Hepatocyte (in vitro differentiated cells): ENCODE measurements at regions not wholly inside any gene's neighbourhood (a gene's known extent, or its start where the extent isn't known, plus 50 kb on each side); places are given as distances from the start of the nearest gene placed in this dataset.

Source experiments
- DNase-seq: peaks from one replicate; pipeline ENCODE4 v3.0.0-alpha.2; 2016; ENCODE audit warnings: low spot score
- H2AFZ ChIP-seq: fragments of 200-600 bp; sonication (generic); 2 replicates; pipeline ENCODE4 v1.6.0; 2016; ENCODE audit warnings: antibody characterized with exemption, mild to moderate bottlenecking
- H3K27ac ChIP-seq: fragments of 200-600 bp; sonication (generic); 2 replicates; pipeline ENCODE4 v1.5.1; 2016; ENCODE audit warnings: mild to moderate bottlenecking
- H3K27me3 ChIP-seq: fragments of 200-600 bp; sonication (generic); 2 replicates; pipeline ENCODE4 v1.6.1; 2016
- H3K36me3 ChIP-seq: fragments of 200-600 bp; sonication (generic); replicated peaks from 2 replicates; pipeline ENCODE4 v1.5.1; 2016; ENCODE audit warnings: low read depth; ENCODE audit not compliant: insufficient read depth
- H3K4me1 ChIP-seq: fragments of 200-600 bp; sonication (generic); 2 replicates; pipeline ENCODE4 v1.5.1; 2016; ENCODE audit warnings: mild to moderate bottlenecking, moderate library complexity; ENCODE audit not compliant: insufficient read depth
- H3K4me2 ChIP-seq: fragments of 200-600 bp; sonication (generic); 2 replicates; pipeline ENCODE4 v1.6.0; 2016
- H3K4me3 ChIP-seq: fragments of 200-600 bp; sonication (generic); 2 replicates; pipeline ENCODE4 v1.5.1; 2016; ENCODE audit warnings: mild to moderate bottlenecking
- H3K79me2 ChIP-seq: fragments of 200-600 bp; sonication (generic); 2 replicates; pipeline ENCODE4 v1.6.0; 2017; ENCODE audit warnings: mild to moderate bottlenecking
- H3K9me2 ChIP-seq: fragments of 200-600 bp; sonication (generic); replicated peaks from 2 replicates; pipeline ENCODE4 v1.6.0; 2017; ENCODE audit warnings: mild to moderate bottlenecking; ENCODE audit not compliant: insufficient read depth
- H3K9me3 ChIP-seq: fragments of 200-600 bp; sonication (generic); 2 replicates; pipeline ENCODE4 v1.5.1; 2016; ENCODE audit warnings: low read depth, mild to moderate bottlenecking
- H4K20me1 ChIP-seq: fragments of 200-600 bp; sonication (generic); 2 replicates; pipeline ENCODE4 v1.6.0; 2016; ENCODE audit warnings: mild to moderate bottlenecking; ENCODE audit not compliant: insufficient read depth, poor library complexity, severe bottlenecking
- CTCF ChIP-seq: fragments of 200-600 bp; sonication (generic); IDR thresholded peaks from 2 replicates; pipeline ENCODE4 v1.5.1; 2016; ENCODE audit warnings: antibody characterized with exemption, mild to moderate bottlenecking; ENCODE audit not compliant: poor library complexity
- EZH2 ChIP-seq: fragments of 200-600 bp; sonication (generic); IDR thresholded peaks from 2 replicates; pipeline ENCODE4 v1.6.1; 2016; ENCODE audit warnings: antibody characterized with exemption, mild to moderate bottlenecking, borderline replicate concordance
- EZH2phosphoT487 ChIP-seq: fragments of 200-600 bp; sonication (generic); IDR thresholded peaks from one replicate; pipeline ENCODE4 v1.6.1; 2018; ENCODE audit warnings: antibody characterized with exemption, mild to moderate bottlenecking, low read depth, moderate library complexity; ENCODE audit not compliant: unreplicated experiment, severe bottlenecking
- WGBS: methylation state at CpG from one replicate; pipeline ENCODE4 v1.1.6; 2016; ENCODE audit warnings: low lambda C conversion rate; ENCODE audit errors: missing lambda C conversion rate; 5-methylcytosine and 5-hydroxymethylcytosine counted together

- H3K79me2 ChIP-seq, result no peaks in the 10 kb centered on the region
- H4K20me1 ChIP-seq, result no peaks in the 10 kb centered on the region
- no peak for DNase-seq
- H3K27ac ChIP-seq, result no peak overlapping the region
- H2AFZ ChIP-seq, result no peak overlapping the region
- no peak overlapping the region for H3K4me3 ChIP-seq
- peaks cover 4% of the 10 kb centered on the region for H3K9me3 ChIP-seq
- no peaks in the 10 kb centered on the region for H3K9me2 ChIP-seq
- H3K36me3 ChIP-seq, result no peaks in the 10 kb centered on the region
- no peaks in the 10 kb centered on the region for H3K27me3 ChIP-seq
- WGBS, result 93% methylated on average over 2 of the region's 2 CpGs
- H3K4me2 ChIP-seq, result no peak overlapping the region
- TF ChIP-seq EZH2phosphoT487 (no peak), EZH2 (no peak), CTCF (no peak)
- no peaks in the 10 kb centered on the region for H3K4me1 ChIP-seq
These were observed 125.6 kb upstream of the RPS23 start for GRCh38 chr5:82403724-82404123.

GRCh38 chr5:82403026-82403425 is 124.9 kb upstream of the RPS23 start:
- Histone ChIP-seq H3K4me3 (no peak overlapping the region), H4K20me1 (no peaks in the 10 kb centered on the region), H2AFZ (no peak overlapping the region), H3K27ac (no peak overlapping the region), H3K36me3 (no peaks in the 10 kb centered on the region), H3K27me3 (no peaks in the 10 kb centered on the region), H3K4me1 (no peaks in the 10 kb centered on the region), H3K4me2 (no peak overlapping the region), H3K9me3 (peaks cover 4% of the 10 kb centered on the region), H3K79me2 (no peaks in the 10 kb centered on the region), H3K9me2 (no peaks in the 10 kb centered on the region)
- TF ChIP-seq CTCF (no peak), EZH2phosphoT487 (no peak), EZH2 (no peak)
- 95% methylated on average over 2 of the region's 2 CpGs for WGBS
- no peak for DNase-seq

GRCh38 chr5:82399111-82399510 is 121.0 kb upstream of the RPS23 start:
- no peak overlapping the region for H2AFZ ChIP-seq
- peaks cover 5% of the 10 kb centered on the region for H3K4me1 ChIP-seq
- no peaks in the 10 kb centered on the region for H3K9me2 ChIP-seq
- no peaks in the 10 kb centered on the region for H3K79me2 ChIP-seq
- TF ChIP-seq CTCF, result no peak
- DNase-seq, result no peak
- H4K20me1 ChIP-seq, result no peaks in the 10 kb centered on the region
- WGBS, result 90% methylated on average over 2 of the region's 2 CpGs
- H3K27me3 ChIP-seq, result no peaks in the 10 kb centered on the region
- no peak overlapping the region for H3K4me2 ChIP-seq
- no peak overlapping the region for H3K27ac ChIP-seq
- no peaks in the 10 kb centered on the region for H3K9me3 ChIP-seq
- no peaks in the 10 kb centered on the region for H3K36me3 ChIP-seq
- no peak overlapping the region for H3K4me3 ChIP-seq

- TF ChIP-seq CTCF, result no peak
- no peak for TF ChIP-seq EZH2phosphoT487
- no peak for TF ChIP-seq EZH2
- Histone ChIP-seq H3K4me2 (no peak overlapping the region), H3K79me2 (no peaks in the 10 kb centered on the region), H4K20me1 (no peaks in the 10 kb centered on the region), H3K9me2 (peaks cover 4% of the 10 kb centered on the region), H3K4me3 (no peak overlapping the region), H3K27me3 (no peaks in the 10 kb centered on the region), H3K27ac (no peak overlapping the region), H3K4me1 (peaks cover 5% of the 10 kb centered on the region), H2AFZ (no peak overlapping the region), H3K36me3 (no peaks in the 10 kb centered on the region), H3K9me3 (no peaks in the 10 kb centered on the region)
- no peak for DNase-seq
- 87% methylated on average over 3 of the region's 3 CpGs for WGBS
These were observed 119.7 kb upstream of the RPS23 start for GRCh38 chr5:82397741-82398320.
